ENCODE measurements at regions not wholly inside any gene's neighbourhood (a gene's known extent, or its start where the extent isn't known, plus 50 kb on each side); places are given as distances from the start of the nearest gene placed in this dataset.

GRCh38 chr7:133180717-133181116 is 72.2 kb upstream of the EXOC4 start:
- H3K27me3 ChIP-seq (replicated peaks; ENCODE audit: control insufficient read depth, insufficient read depth, low read length): no peaks in the 10 kb centered on the region; the same call in 1 of the 2 replicates
- DNase-seq (ENCODE audit: extremely low read depth, insufficient read length): no peak
- TF ChIP-seq, protein P1, sequence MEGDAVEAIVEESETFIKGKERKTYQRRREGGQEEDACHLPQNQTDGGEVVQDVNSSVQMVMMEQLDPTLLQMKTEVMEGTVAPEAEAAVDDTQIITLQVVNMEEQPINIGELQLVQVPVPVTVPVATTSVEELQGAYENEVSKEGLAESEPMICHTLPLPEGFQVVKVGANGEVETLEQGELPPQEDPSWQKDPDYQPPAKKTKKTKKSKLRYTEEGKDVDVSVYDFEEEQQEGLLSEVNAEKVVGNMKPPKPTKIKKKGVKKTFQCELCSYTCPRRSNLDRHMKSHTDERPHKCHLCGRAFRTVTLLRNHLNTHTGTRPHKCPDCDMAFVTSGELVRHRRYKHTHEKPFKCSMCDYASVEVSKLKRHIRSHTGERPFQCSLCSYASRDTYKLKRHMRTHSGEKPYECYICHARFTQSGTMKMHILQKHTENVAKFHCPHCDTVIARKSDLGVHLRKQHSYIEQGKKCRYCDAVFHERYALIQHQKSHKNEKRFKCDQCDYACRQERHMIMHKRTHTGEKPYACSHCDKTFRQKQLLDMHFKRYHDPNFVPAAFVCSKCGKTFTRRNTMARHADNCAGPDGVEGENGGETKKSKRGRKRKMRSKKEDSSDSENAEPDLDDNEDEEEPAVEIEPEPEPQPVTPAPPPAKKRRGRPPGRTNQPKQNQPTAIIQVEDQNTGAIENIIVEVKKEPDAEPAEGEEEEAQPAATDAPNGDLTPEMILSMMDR (IDR thresholded peaks at IDR 0.05; ENCODE audit: insufficient read depth, low read length, poor library complexity, severe bottlenecking): no peak

DNA sequence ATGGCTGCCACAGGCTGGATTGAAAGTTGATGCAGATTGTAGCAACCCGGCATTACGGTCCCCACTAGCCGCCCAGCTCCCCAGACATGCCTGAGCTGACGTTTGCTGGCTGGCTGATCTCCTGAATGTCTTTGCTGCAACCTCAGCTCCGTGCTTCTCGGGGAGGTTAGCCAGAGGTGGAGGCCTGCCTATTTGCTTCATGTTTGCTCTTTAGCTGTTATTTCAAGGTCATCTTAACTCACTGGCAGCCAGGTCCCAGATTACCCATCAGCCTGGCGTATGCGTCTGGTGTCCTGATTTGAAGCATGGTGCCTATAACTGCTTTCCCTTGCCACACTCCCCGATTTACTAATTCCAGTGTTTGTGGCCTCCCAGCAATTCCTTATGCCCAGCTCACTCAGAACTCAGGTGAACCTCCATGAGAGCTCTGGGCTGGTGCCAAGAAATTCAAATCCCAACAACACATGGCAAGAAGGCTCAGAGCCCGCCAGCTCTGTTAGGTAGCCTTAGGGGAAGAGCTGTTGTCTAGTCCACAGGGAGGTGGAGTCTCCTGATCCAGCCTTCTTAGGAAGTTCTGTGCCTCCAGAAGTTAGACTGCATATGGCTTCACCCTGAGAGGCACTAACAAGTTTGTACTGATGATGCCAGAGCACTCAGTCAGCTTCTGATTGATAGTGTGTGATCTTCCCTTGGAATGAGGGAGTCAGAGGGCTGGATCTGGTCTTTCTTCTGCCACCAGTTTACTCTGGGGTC is 69.7 kb upstream of the EXOC4 start:
- Histone ChIP-seq H3K27me3 (replicated peaks; ENCODE audit: control insufficient read depth, insufficient read depth, low read length) (no peaks in the 10 kb centered on the region; the same call in 1 of the 2 replicates), H3K4me3 (replicated peaks; ENCODE audit: low read depth, low read length) (no peak overlapping the region), H3K36me3 (ENCODE audit: control insufficient read depth, insufficient read depth, low read length) (no peaks in the 10 kb centered on the region)
- TF ChIP-seq, protein P1 (IDR thresholded peaks at IDR 0.05; ENCODE audit: insufficient read depth, low read length, poor library complexity, severe bottlenecking): no peak
- no peak for DNase-seq (ENCODE audit: extremely low read depth, insufficient read length)

More at GRCh38 chr7:133180717-133181116, 72.2 kb upstream of the EXOC4 start:
- H3K4me3 ChIP-seq (replicated peaks; ENCODE audit: low read depth, low read length): no peak overlapping the region
- H3K36me3 ChIP-seq (ENCODE audit: control insufficient read depth, insufficient read depth, low read length): no peaks in the 10 kb centered on the region

DNA sequence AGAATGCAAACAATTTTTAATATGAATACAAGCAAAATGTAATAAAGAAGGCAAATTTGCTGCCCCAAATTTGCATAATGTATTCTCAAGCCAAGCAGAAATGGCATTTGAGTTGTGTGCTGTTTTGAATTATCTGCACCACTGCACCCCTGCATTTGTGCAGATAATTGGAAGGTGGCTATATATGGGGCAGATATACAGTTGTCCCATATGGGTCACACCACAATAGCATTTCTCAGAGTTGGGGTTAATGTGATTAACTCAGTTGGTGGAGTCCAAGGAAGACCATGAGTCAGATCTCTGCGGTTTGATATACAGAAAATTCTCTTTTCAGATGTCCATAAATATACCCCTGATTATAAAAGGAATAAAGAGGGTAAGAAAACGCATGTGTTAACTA is 68.9 kb upstream of the EXOC4 start:
- TF ChIP-seq, protein P1 (IDR thresholded peaks at IDR 0.05; ENCODE audit: insufficient read depth, low read length, poor library complexity, severe bottlenecking): no peak
- no peaks in the 10 kb centered on the region; the same call in 1 of the 2 replicates for H3K27me3 ChIP-seq (replicated peaks; ENCODE audit: control insufficient read depth, insufficient read depth, low read length)
- no peak for DNase-seq (ENCODE audit: extremely low read depth, insufficient read length)
- no peak overlapping the region for H3K4me3 ChIP-seq (replicated peaks; ENCODE audit: low read depth, low read length)
- no peaks in the 10 kb centered on the region for H3K36me3 ChIP-seq (ENCODE audit: control insufficient read depth, insufficient read depth, low read length)

DNA sequence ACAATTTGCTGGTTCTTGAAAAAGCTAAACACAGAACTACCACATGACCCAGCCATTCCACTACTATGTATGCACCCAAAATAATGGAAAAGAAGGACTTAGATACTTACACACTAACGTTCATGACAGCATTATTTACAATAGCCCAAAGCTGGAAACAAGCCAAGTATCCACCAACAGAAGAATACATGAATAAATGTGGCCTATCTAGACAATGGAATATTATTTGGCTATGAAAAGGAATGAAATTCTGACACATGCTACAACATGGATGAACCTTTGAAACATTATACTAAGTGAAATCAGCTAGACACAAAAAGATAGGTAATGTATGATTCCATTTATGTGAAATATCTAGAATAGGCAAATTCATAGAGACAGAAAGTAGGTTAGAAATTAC is 67.4 kb upstream of the EXOC4 start:
- no peak for DNase-seq (ENCODE audit: extremely low read depth, insufficient read length)
- no peaks in the 10 kb centered on the region for H3K36me3 ChIP-seq (ENCODE audit: control insufficient read depth, insufficient read depth, low read length)
- no peak overlapping the region for H3K4me3 ChIP-seq (replicated peaks; ENCODE audit: low read depth, low read length)
- TF ChIP-seq, protein P1 (IDR thresholded peaks at IDR 0.05; ENCODE audit: insufficient read depth, low read length, poor library complexity, severe bottlenecking): no peak
- H3K27me3 ChIP-seq (replicated peaks; ENCODE audit: control insufficient read depth, insufficient read depth, low read length): no peaks in the 10 kb centered on the region; the same call in 1 of the 2 replicates

DNA sequence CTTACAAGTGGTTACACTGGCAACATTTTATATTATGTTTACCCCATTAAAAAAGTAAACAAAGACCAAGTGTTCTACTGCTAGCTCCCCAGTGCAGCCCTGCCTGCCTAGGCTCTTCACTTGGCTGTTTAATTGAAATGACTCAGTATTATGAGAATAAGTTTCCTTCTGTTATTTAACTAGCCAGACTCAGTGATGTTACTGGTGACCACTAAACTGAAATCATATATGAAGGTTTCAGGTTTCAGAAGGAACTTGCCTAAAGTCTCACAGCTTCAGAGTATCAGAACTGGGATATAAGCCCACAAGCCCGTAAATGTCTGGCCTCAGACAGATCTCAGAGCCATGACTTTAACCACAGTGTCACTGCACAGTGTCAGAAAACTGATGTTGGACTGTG is 66.8 kb upstream of the EXOC4 start:
- DNase-seq (ENCODE audit: extremely low read depth, insufficient read length): no peak
- Histone ChIP-seq H3K36me3 (ENCODE audit: control insufficient read depth, insufficient read depth, low read length) (no peaks in the 10 kb centered on the region), H3K4me3 (replicated peaks; ENCODE audit: low read depth, low read length) (no peak overlapping the region), H3K27me3 (replicated peaks; ENCODE audit: control insufficient read depth, insufficient read depth, low read length) (no peaks in the 10 kb centered on the region; the same call in 1 of the 2 replicates)
- TF ChIP-seq, protein P1 (IDR thresholded peaks at IDR 0.05; ENCODE audit: insufficient read depth, low read length, poor library complexity, severe bottlenecking): no peak

All from GM06990 (cell line).